Activated naive CD4-positive, alpha-beta T cell treated with anti-CD3 and anti-CD28 coated beads, Interleukin-2, amount 50 U/mL, for 16 hours (primary cell): ENCODE measurements at regions not wholly inside any gene's neighbourhood (a gene's known extent, or its start where the extent isn't known, plus 50 kb on each side); places are given as distances from the start of the nearest gene placed in this dataset.
A peak's percentile ranks its signal among the peaks of the same experiment; 100 is the strongest.
"Not testable (repeated sequence)": the region's sequence is repeated elsewhere in the genome, so short reads cannot be mapped to it uniquely, and the experiment has no call there.

Experiments used
- DNase-seq: peaks from one replicate; pipeline ENCODE4 v3.0.0-alpha.2; 2020

- not testable (repeated sequence) for DNase-seq
These were observed 111.4 kb upstream of the METTL9 start for GRCh38 chr16:21487956-21488355.

GRCh38 chr16:21499046-21499445 lies 100.3 kb upstream of the METTL9 start:
- not testable (repeated sequence) for DNase-seq

GRCh38 chr16:21501223-21501868 lies 98.0 kb upstream of the METTL9 start:
- DNase-seq, result peak; percentile 68

- peak; percentile 88 for DNase-seq
These were observed 97.3 kb upstream of the METTL9 start for GRCh38 chr16:21501869-21502667.

GRCh38 chr16:21503574-21503920 lies 95.8 kb upstream of the METTL9 start:
- not testable (repeated sequence) for DNase-seq

- DNase-seq, result peak; percentile 5
These were observed 95.2 kb upstream of the METTL9 start for GRCh38 chr16:21503941-21504832.

- not testable (repeated sequence) for DNase-seq
These were observed 93.4 kb upstream of the METTL9 start for GRCh38 chr16:21505751-21506520.

GRCh38 chr16:21506857-21507456 lies 92.4 kb upstream of the METTL9 start:
- not testable (repeated sequence) for DNase-seq

GRCh38 chr16:21507631-21508305 lies 91.6 kb upstream of the METTL9 start:
- DNase-seq, result not testable (repeated sequence)

GRCh38 chr16:21508661-21509436 lies 90.5 kb upstream of the METTL9 start:
- not testable (repeated sequence) for DNase-seq

- not testable (repeated sequence) for DNase-seq
These were observed 89.8 kb upstream of the METTL9 start for GRCh38 chr16:21509437-21510086.

- DNase-seq, result not testable (repeated sequence)
These were observed 88.5 kb upstream of the METTL9 start for GRCh38 chr16:21510869-21511255.

GRCh38 chr16:21511315-21512210 lies 87.8 kb upstream of the METTL9 start:
- DNase-seq, result not testable (repeated sequence)

- not testable (repeated sequence) for DNase-seq
These were observed 86.8 kb upstream of the METTL9 start for GRCh38 chr16:21512280-21513192.

- not testable (repeated sequence) for DNase-seq
These were observed 86.0 kb upstream of the METTL9 start for GRCh38 chr16:21513337-21513741.

- not testable (repeated sequence) for DNase-seq
These were observed 85.4 kb upstream of the METTL9 start for GRCh38 chr16:21513812-21514473.

GRCh38 chr16:21514474-21514840 lies 84.9 kb upstream of the METTL9 start:
- not testable (repeated sequence) for DNase-seq
